NB4 (cell line): ENCODE measurements at regions not wholly inside any gene's neighbourhood (a gene's known extent, or its start where the extent isn't known, plus 50 kb on each side); places are given as distances from the start of the nearest gene placed in this dataset.

ENCODE experiments used
- CTCF ChIP-seq: IDR thresholded peaks from one replicate; pipeline ENCODE4 v1.5.1; 2012; ENCODE audit warnings: low read depth, low read length
- MAX ChIP-seq: IDR thresholded peaks from 2 replicates; pipeline ENCODE4 v1.6.1; 2011; ENCODE audit warnings: low read depth, low read length
- MYC ChIP-seq: IDR thresholded peaks from 2 replicates; pipeline ENCODE4 v1.6.1; 2011; ENCODE audit warnings: low read depth, low read length
- POLR2A ChIP-seq: IDR thresholded peaks from 2 replicates; pipeline ENCODE4 v1.6.1; 2011; ENCODE audit warnings: mild to moderate bottlenecking; ENCODE audit not compliant: insufficient read length; ENCODE audit errors: extremely low read depth

DNA sequence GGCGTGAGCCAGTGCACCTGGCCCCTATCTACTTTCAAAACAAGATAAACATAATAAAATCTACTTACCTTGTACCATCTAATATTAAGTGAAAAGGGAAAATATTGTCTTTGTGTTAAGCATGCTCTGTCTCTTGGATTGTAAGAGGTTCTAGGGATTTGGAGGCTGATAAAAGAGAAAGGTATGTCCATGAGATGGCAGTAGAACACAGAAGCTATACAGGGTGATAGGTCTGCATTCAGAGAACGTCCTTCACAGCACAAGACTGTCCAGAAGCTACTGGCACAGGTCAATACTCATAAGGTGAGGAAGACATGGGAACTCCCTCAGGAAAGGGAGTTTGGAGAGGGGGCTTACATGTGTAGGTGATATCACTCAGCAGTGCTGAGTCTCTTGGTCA lies 135.5 kb downstream of the TMEM47 start:
- TF ChIP-seq CTCF (no peak), MAX (no peak), POLR2A (no peak), MYC (no peak)
